Stimulated activated CD4-positive, alpha-beta T cell treated with anti-CD3 and anti-CD28 coated beads, Interleukin-12 subunit alpha, Interleukin-12 subunit beta, amount 100 ng/mL, for 4 hours (primary cell): ENCODE measurements at regions not wholly inside any gene's neighbourhood (a gene's known extent, or its start where the extent isn't known, plus 50 kb on each side); places are given as distances from the start of the nearest gene placed in this dataset.

ENCODE experiments used
- DNase-seq: peaks from one replicate; pipeline ENCODE4 v3.0.0-alpha.2; 2020

- no peak for DNase-seq
Observed at GRCh38 chr9:79377339-79377855, 194.4 kb upstream of the TLE4 start.

GRCh38 chr9:79378107-79378506 is 193.7 kb upstream of the TLE4 start:
- no peak for DNase-seq

DNA sequence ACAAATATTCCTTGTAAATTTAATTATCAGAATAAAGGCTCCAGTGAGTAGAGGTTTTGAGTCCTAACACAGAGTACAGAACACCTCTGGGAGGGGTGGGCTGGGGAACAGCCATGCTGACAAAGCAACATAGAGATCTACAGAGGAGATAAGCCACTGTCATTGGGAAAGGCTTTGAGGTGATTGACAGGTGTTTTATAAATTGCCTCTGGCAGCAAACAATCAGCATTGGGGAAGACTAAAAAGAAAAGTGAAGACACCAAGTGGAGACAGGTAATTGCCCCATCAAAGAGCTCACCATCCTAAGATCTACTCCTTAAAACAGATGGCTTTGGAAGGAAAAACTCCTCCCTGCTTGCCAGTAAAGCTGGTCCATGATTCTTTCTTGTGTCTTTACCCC is 189.7 kb upstream of the TLE4 start:
- DNase-seq = no peak

- DNase-seq = no peak
Observed at GRCh38 chr9:79382458-79382857, 189.3 kb upstream of the TLE4 start.

DNA sequence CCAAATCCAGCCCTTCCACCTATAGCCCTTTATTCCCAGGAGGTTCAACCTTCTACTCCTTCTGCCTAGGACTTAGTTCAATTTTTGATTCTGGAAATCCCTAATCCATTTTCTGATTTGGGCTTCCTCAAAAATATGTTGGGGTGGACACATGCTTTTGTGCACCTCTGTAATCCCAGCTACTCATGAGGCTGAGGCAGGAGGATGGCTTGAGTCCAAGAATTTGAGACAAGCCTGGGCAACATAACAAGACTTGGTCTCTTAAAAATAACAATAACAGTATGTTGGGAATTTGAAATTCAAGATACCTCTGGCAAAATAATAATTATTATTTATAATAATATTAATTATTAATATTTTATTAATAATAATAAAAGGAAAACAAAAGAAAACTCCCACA is 188.7 kb upstream of the TLE4 start:
- DNase-seq = no peak

GRCh38 chr9:79384091-79384490 is 187.7 kb upstream of the TLE4 start:
- DNase-seq = no peak

GRCh38 chr9:79384501-79384900 is 187.3 kb upstream of the TLE4 start:
- no peak for DNase-seq

GRCh38 chr9:79387101-79387835 is 184.5 kb upstream of the TLE4 start:
- no peak for DNase-seq

- DNase-seq = no peak
Observed at GRCh38 chr9:79390077-79390698, 181.6 kb upstream of the TLE4 start.

DNA sequence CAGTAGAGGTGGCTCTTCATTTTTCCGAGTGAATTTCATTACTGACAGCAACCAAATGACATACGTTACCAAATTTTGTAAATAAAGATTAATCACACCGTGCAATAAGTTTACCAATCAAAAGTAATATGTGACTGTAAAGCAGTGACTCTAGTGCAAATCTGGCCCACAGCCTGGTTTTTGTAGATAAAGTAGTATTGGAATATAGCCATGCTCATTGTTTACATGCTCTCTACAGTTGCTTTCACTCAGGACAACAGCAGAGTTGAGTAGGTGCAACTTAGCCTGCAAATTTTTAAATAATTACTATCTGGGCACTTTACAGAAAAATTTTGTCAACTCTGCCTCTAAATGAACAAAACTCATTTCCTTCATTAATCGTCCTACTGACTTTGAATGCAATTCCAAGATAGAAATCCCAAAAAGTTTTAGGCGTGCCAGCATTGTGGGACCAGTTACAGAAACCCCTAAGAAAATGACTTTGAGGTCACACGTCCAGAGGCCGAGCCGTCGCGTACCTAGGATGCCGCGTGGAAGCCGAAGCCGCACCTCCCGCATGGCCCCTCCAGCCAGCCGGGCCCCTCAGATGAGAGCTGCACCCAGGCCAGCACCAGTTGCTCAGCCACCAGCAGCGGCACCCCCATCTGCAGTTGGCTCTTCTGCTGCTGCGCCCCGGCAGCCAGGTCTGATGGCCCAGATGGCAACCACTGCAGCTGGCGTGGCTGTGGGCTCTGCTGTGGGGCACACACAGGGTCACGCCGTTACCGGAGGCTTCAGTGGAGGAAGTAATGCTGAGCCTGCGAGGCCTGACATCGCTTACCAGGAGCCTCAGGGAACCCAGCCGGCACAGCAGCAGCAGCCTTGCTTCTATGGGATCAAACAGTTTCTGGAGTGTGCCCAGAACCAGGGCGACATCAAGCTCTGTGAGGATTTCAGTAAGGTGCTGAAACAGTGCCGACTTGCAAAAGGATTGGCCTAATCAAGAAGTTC is 180.7 kb upstream of the TLE4 start:
- DNase-seq = no peak

GRCh38 chr9:79395228-79395627 is 176.5 kb upstream of the TLE4 start:
- no peak for DNase-seq

- no peak for DNase-seq
Observed at GRCh38 chr9:79395755-79396154, 176.0 kb upstream of the TLE4 start.

GRCh38 chr9:79396168-79396567 is 175.6 kb upstream of the TLE4 start:
- no peak for DNase-seq

DNA sequence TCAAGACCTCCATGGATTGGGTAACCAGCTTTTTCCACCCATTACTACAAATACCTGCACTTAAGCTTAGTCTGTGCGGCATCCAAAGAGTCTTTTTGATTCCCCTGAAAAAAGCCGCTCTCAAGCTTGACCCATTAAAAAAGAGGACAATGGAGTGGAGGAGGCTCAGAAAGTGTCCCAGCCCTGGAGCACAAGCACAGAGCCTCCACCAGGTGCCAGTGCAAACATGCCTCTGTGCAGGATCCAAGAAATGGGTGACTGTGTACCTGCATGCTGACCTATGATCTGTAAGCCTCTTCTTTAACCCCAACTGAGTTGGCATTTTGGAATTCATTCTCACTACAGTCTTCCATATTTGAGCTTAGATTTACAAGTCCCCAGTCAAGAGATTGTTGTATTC is 168.3 kb upstream of the TLE4 start:
- DNase-seq = no peak

- DNase-seq = no peak
Observed at GRCh38 chr9:79408200-79408599, 163.6 kb upstream of the TLE4 start.

- no peak for DNase-seq
Observed at GRCh38 chr9:79408617-79409016, 163.1 kb upstream of the TLE4 start.

DNA sequence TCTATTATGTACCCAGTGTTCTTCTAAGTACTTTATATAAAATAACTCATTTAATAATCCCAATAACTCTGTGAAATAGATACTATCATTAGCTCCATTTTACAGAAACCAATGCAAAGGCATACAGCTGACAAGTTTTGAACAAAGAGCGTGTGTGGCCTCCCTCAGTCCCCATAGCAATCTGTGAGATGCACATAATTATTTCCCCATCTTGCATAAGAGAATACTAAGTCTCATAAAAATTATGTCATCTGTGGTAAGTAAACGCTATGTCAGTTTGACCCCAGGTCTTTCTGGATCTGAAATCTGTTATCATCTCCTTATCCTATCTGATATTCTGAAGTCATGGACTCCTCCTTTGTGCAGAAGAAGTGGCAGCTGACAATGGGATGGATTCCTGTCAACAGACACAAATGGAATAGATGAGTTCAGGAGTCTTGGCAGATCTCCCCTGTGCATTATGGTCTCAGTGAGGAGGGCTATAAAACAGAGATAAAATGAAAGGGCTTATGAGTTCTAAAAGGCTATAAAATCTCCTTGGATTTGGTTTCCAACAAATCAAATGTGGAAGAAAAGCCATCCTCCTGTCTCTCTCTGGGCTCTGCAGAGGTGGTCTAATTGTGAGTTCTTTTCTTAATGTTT is 162.5 kb upstream of the TLE4 start:
- DNase-seq = no peak

DNA sequence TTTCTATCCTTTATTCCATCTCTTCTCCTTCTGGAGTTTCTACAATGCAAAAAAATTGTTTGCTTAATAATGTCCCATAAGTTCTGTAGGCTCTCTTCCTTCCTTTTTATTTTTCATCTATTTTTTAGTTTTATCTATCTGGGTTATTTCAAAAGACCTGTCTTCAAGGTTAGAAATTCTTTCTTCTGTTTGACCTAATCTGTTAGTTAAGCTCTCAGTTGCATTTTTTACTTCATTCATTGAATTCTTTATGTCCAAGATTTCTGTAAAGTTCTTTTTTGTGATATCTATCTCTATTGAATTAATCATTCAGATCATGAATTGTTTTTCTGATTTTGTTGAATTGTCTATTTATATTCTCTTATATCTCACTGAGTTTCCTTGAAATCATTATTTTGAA is 145.9 kb upstream of the TLE4 start:
- no peak for DNase-seq

GRCh38 chr9:79428422-79428821 is 143.3 kb upstream of the TLE4 start:
- DNase-seq = no peak

- no peak for DNase-seq
Observed at GRCh38 chr9:79430619-79431018, 141.1 kb upstream of the TLE4 start.

- DNase-seq = no peak
Observed at GRCh38 chr9:79431019-79431679, 140.6 kb upstream of the TLE4 start.

DNA sequence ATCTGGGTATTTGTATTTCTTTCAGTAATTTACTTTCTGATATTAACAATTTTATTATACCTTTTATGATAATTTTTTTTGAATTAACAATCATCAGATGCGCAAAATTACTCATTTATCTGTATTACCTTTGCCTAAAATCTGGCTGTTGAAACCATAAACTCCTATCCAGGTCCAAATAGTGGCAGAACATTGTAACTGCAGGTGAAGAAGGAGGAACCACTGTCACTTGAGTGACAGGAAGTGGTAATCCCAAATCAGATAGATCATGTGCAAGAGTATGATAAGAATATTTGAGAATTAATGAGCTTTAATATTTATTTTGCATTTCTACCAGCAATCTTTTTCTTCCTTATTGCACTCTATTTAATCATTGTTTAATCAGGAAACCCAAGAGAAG is 139.3 kb upstream of the TLE4 start:
- no peak for DNase-seq
